ENCODE measurements at regions not wholly inside any gene's neighbourhood (a gene's known extent, or its start where the extent isn't known, plus 50 kb on each side); places are given as distances from the start of the nearest gene placed in this dataset.

DNA sequence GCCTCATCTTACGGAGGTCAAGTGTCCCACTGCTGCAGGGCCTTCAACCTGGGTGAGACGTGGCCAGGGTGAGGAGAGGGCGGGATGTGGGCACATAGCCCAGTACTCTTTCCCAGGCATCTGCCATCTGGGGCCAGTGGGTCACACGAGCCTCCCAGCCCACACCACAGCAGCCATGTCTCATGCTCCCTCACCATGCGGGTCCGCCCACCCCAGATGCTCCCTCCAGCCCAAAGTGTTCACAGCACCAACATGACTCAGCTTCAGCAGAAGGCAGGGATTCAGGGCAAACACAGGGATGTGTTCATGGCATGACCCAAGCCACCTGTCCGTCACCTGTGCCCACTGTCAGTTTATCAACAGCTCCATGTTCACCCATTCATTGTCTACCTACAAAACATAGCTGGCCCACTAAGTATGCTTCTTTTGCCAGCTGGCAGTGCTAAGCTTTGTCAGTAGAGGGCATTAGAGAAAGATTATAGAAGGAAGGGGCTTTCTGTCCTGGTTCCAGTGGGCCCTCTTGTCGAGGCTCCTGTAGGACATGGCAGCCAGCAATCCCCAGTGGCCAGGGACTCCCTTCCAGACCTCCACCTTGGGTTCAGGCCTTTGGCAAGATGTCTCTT lies 109.2 kb downstream of the FOXF2 start:
- no peak for DNase-seq (ENCODE audit: unreplicated experiment)
- POLR2A ChIA-PET: no interaction called here
- CTCF ChIA-PET: interaction anchor here (0.5 to 0.6 kb wide), 2 partner anchors 583 to 1975 kb away, joined by 3 to 4 read pairs; no protein-coding TSS in a partner anchor
- intact Hi-C loops (cut with micrococcal nuclease): no loop called here
- TF ChIP-seq, protein P1, sequence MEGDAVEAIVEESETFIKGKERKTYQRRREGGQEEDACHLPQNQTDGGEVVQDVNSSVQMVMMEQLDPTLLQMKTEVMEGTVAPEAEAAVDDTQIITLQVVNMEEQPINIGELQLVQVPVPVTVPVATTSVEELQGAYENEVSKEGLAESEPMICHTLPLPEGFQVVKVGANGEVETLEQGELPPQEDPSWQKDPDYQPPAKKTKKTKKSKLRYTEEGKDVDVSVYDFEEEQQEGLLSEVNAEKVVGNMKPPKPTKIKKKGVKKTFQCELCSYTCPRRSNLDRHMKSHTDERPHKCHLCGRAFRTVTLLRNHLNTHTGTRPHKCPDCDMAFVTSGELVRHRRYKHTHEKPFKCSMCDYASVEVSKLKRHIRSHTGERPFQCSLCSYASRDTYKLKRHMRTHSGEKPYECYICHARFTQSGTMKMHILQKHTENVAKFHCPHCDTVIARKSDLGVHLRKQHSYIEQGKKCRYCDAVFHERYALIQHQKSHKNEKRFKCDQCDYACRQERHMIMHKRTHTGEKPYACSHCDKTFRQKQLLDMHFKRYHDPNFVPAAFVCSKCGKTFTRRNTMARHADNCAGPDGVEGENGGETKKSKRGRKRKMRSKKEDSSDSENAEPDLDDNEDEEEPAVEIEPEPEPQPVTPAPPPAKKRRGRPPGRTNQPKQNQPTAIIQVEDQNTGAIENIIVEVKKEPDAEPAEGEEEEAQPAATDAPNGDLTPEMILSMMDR (IDR thresholded peaks at IDR 0.05; ENCODE audit: unreplicated experiment): no peak
- H3K4me1 Mint-ChIP-seq (ENCODE audit: insufficient read depth, unreplicated experiment): no peaks in the 10 kb centered on the region
- no peaks in the 10 kb centered on the region for H3K36me3 Mint-ChIP-seq (ENCODE audit: insufficient read depth, unreplicated experiment)
- H3K4me3 Mint-ChIP-seq (ENCODE audit: unreplicated experiment): no peak overlapping the region
- H3K9me3 Mint-ChIP-seq (ENCODE audit: unreplicated experiment): peaks cover 8% of the 10 kb centered on the region
- H3K27ac Mint-ChIP-seq (ENCODE audit: low read depth, unreplicated experiment): no peak overlapping the region
- no TSS peak for BruUV-seq (replicated peaks)
- no peaks in the 10 kb centered on the region for H3K27me3 Mint-ChIP-seq (ENCODE audit: insufficient read depth, unreplicated experiment)

DNA sequence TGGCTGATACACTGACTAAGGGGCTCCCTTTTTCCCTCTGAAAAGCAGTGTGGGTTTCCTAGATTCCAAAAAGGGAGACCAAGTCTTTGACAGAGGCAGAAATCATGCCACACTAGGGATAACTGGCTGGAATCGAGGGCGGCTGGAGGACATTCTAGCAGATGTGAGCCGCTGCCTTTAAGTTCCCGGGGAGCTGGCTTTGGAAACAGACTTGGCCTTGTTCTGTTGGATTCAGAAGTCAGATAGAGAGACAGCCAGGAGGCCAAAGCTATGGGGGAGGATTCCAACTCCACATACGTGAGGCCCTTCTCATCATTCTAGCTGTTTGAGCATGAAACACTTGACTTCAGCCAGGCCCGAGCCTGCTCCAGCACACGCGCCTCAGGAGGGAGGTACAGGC lies 109.9 kb upstream of the FOXC1 start:
- no TSS peak for BruUV-seq (replicated peaks)
- H3K36me3 Mint-ChIP-seq (ENCODE audit: insufficient read depth, unreplicated experiment): no peaks in the 10 kb centered on the region
- H3K27ac Mint-ChIP-seq (ENCODE audit: low read depth, unreplicated experiment): no peak overlapping the region
- H3K4me1 Mint-ChIP-seq (ENCODE audit: insufficient read depth, unreplicated experiment): no peaks in the 10 kb centered on the region
- peaks cover 8% of the 10 kb centered on the region for H3K9me3 Mint-ChIP-seq (ENCODE audit: unreplicated experiment)
- H3K27me3 Mint-ChIP-seq (ENCODE audit: insufficient read depth, unreplicated experiment): no peaks in the 10 kb centered on the region
- TF ChIP-seq, protein P1 (IDR thresholded peaks at IDR 0.05; ENCODE audit: unreplicated experiment): no peak
- POLR2A ChIA-PET: interaction anchor here (1.5 kb wide), 1 partner anchor 15 kb away, joined by 4 read pairs; no protein-coding TSS in a partner anchor
- intact Hi-C loops (cut with micrococcal nuclease): no loop called here
- CTCF ChIA-PET: no interaction called here
- no peak for DNase-seq (ENCODE audit: unreplicated experiment)
- H3K4me3 Mint-ChIP-seq (ENCODE audit: unreplicated experiment): no peak overlapping the region

DNA sequence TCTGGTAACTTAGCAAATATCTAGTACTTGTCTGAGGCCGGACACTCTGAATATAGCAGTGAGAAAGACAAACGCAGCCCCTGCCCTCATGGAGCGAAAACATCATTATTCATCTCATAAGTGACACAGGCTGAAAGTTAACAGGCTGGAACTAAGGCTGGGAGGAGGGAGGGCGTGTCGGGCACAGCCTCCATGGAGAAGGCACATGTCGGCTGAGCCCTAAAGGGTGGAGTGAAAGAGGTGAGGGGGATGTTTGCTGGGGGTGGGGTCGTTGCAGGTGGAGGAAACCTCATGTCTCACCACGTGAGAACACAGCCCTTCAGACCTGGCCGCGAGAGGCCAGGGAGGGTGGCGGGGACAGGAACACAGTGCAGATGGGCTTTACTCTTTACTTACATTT lies 108.8 kb upstream of the FOXC1 start:
- ChIA-PET CTCF (no interaction called here), POLR2A (interaction anchor here (1.5 kb wide), 1 partner anchor 14 kb away, joined by 4 read pairs; no protein-coding TSS in a partner anchor)
- BruUV-seq (replicated peaks): no TSS peak
- DNase-seq (ENCODE audit: unreplicated experiment): no peak
- H3K9me3 Mint-ChIP-seq (ENCODE audit: unreplicated experiment): peaks cover 8% of the 10 kb centered on the region
- no peaks in the 10 kb centered on the region for H3K36me3 Mint-ChIP-seq (ENCODE audit: insufficient read depth, unreplicated experiment)
- intact Hi-C loops (cut with micrococcal nuclease): no loop called here
- no peak overlapping the region for H3K4me3 Mint-ChIP-seq (ENCODE audit: unreplicated experiment)
- H3K27ac Mint-ChIP-seq (ENCODE audit: low read depth, unreplicated experiment): no peak overlapping the region
- H3K27me3 Mint-ChIP-seq (ENCODE audit: insufficient read depth, unreplicated experiment): no peaks in the 10 kb centered on the region
- TF ChIP-seq, protein P1 (IDR thresholded peaks at IDR 0.05; ENCODE audit: unreplicated experiment): no peak
- H3K4me1 Mint-ChIP-seq (ENCODE audit: insufficient read depth, unreplicated experiment): no peaks in the 10 kb centered on the region

DNA sequence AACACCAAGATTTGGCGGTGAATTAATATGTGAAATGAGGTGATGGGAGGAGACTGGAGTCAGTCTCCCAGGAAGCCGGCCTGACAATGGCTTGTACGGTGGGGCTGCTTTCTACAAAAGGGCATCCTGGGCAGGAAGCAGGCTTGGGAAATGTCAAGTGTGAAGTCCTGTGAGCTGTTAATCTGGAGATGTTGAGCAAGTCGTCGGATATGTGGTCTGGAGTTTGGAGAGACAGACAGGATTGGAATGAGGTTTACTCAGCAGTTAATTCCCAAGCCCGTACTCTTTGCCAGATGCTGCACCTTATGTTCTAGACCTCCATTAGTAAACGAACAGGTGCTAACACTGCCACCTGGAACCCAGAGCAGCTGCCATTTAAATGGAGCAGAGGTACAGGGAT lies 107.7 kb upstream of the FOXC1 start:
- DNase-seq (ENCODE audit: unreplicated experiment): no peak
- BruUV-seq (replicated peaks): no TSS peak
- no peak overlapping the region for H3K27ac Mint-ChIP-seq (ENCODE audit: low read depth, unreplicated experiment)
- no peaks in the 10 kb centered on the region for H3K9me3 Mint-ChIP-seq (ENCODE audit: unreplicated experiment)
- no peak overlapping the region for H3K4me3 Mint-ChIP-seq (ENCODE audit: unreplicated experiment)
- H3K27me3 Mint-ChIP-seq (ENCODE audit: insufficient read depth, unreplicated experiment): no peaks in the 10 kb centered on the region
- TF ChIP-seq, protein P1 (IDR thresholded peaks at IDR 0.05; ENCODE audit: unreplicated experiment): no peak
- intact Hi-C loops (cut with micrococcal nuclease): no loop called here
- POLR2A ChIA-PET: no interaction called here
- no peaks in the 10 kb centered on the region for H3K4me1 Mint-ChIP-seq (ENCODE audit: insufficient read depth, unreplicated experiment)
- no peaks in the 10 kb centered on the region for H3K36me3 Mint-ChIP-seq (ENCODE audit: insufficient read depth, unreplicated experiment)
- CTCF ChIA-PET: no interaction called here
